HCT116 (cell line): ENCODE measurements at regions not wholly inside any gene's neighbourhood (a gene's known extent, or its start where the extent isn't known, plus 50 kb on each side); places are given as distances from the start of the nearest gene placed in this dataset.

ENCODE experiments used
- CTCF ChIP-seq, 3 experiments: fragments of 200-600 bp in 1 of 3; sonication (generic) in 1 of 3; IDR thresholded peaks in 2 of 3; conservative IDR thresholded peaks in 1 of 3; 2 replicates each; pipeline ENCODE4 v1.5.1; 2012 to 2017; ENCODE audit warnings: low read depth in 2 of 3, low read length in 2 of 3, antibody characterized with exemption in 1 of 3, borderline replicate concordance in 1 of 3, control low read depth in 1 of 3, mild to moderate bottlenecking in 1 of 3, mixed read lengths in 1 of 3, mixed run types in 1 of 3, moderate library complexity in 1 of 3; ENCODE audit not compliant: insufficient read depth in 1 of 3
- EZH2 ChIP-seq: fragments of 200-600 bp; sonication (generic); IDR thresholded peaks from 2 replicates; pipeline ENCODE4 v1.6.1; 2017; ENCODE audit warnings: antibody characterized with exemption, mixed run types
- JUND ChIP-seq: IDR thresholded peaks from 2 replicates; pipeline ENCODE4 v1.6.1; 2012
- POLR2A ChIP-seq: IDR thresholded peaks from 2 replicates; pipeline ENCODE4 v1.7.0; 2011; ENCODE audit warnings: borderline replicate concordance; ENCODE audit not compliant: insufficient read depth, insufficient read length; ENCODE audit errors: extremely low read depth
- RAD21 ChIP-seq: IDR thresholded peaks from 2 replicates; pipeline ENCODE4 v1.6.1; 2012; ENCODE audit warnings: low read depth, mild to moderate bottlenecking

GRCh38 chr2:155431004-155431507 is 732.6 kb downstream of the KCNJ3 start:
- TF ChIP-seq EZH2, result no peak
- no peak for TF ChIP-seq CTCF (IDR thresholded peaks at IDR 0.05 in 2 of 3, conservative IDR thresholded peaks at IDR 0.05 in 1 of 3; ENCODE audit: borderline replicate concordance in 1 of 3, insufficient read depth in 1 of 3, low read depth in 2 of 3, low read length in 2 of 3)
- no peak for TF ChIP-seq POLR2A
- TF ChIP-seq RAD21, result no peak
- no peak for TF ChIP-seq JUND
